Endothelial cell of umbilical vein (primary cell): ENCODE measurements at regions not wholly inside any gene's neighbourhood (a gene's known extent, or its start where the extent isn't known, plus 50 kb on each side); places are given as distances from the start of the nearest gene placed in this dataset.

Experiments used
- BruUV-seq: library from RNA; stranded (reverse); fragments of 400-500 nt; replicated peaks from 2 replicates; lab custom pipeline; 2021; lab: Mats Ljungman, UMichigan
- CTCF ChIA-PET: fragments of 300-600, 350-600 bp; sonication (Branson Sonifier 250); formaldehyde crosslinking; loops from one replicate; lab custom pipeline; 2021; ENCODE audit warnings: antibody characterized with exemption, inconsistent platforms; lab: Charles Lee
- POLR2A ChIA-PET: fragments of 300-600, 350-600 bp; sonication (Branson Sonifier 250); formaldehyde crosslinking; loops from one replicate; lab custom pipeline; 2021; ENCODE audit warnings: antibody characterized with exemption, inconsistent platforms; lab: Charles Lee
- DNase-seq: peaks from one replicate; pipeline ENCODE4 v3.0.0-alpha.2; 2011; ENCODE audit warnings: low read depth, low spot score
- FAIRE-seq: peaks from 2 replicates; lab custom pipeline; 2011; peaks lifted over from hg19 to GRCh38; lab: Jason Lieb, UNC
- H2AFZ ChIP-seq: 2 replicates; pipeline ENCODE4 v1.6.0; 2012; ENCODE audit warnings: low read depth, low read length, control low read depth, inconsistent platforms
- H3K27ac ChIP-seq: 2 replicates; pipeline ENCODE4 v1.5.1; 2011; ENCODE audit warnings: low read depth, mild to moderate bottlenecking, control low read depth, low read length, moderate library complexity; ENCODE audit not compliant: insufficient read depth
- H3K27me3 ChIP-seq, 2 experiments: 2 replicates each; pipeline versions ENCODE4 v1.6.0 to v1.6.1; 2011; ENCODE audit warnings: low read length in 2 of 2, mixed read lengths in 1 of 2; ENCODE audit not compliant: control insufficient read depth in 2 of 2, insufficient read depth in 2 of 2
- H3K36me3 ChIP-seq, 2 experiments: 2 replicates in 1 of 2; 3 replicates in 1 of 2; pipeline ENCODE4 v1.5.1; 2011; ENCODE audit warnings: low read length in 2 of 2, mild to moderate bottlenecking in 1 of 2, moderate library complexity in 1 of 2; ENCODE audit not compliant: control insufficient read depth in 2 of 2, insufficient read depth in 2 of 2; ENCODE audit errors: extremely low read depth in 1 of 2
- H3K4me1 ChIP-seq: 3 replicates; pipeline ENCODE4 v1.5.1; 2011; ENCODE audit warnings: mild to moderate bottlenecking, low read length; ENCODE audit not compliant: control insufficient read depth, insufficient read depth; ENCODE audit errors: extremely low read depth
- H3K4me2 ChIP-seq: 2 replicates; pipeline ENCODE4 v1.6.1; 2011; ENCODE audit warnings: low read length, control low read depth, mixed read lengths; ENCODE audit not compliant: insufficient read depth
- H3K4me3 ChIP-seq, 3 experiments: fragments of 200-600 bp in 1 of 3; sonication (generic), shearing (Covaris generic) in 1 of 3; replicated peaks in 1 of 3; 2 replicates each; pipeline ENCODE4 v1.5.1; 2011 to 2016; ENCODE audit warnings: control low read depth in 3 of 3, low read length in 3 of 3, mild to moderate bottlenecking in 2 of 3, inconsistent platforms in 1 of 3, low read depth in 1 of 3, moderate library complexity in 1 of 3; ENCODE audit not compliant: insufficient read depth in 1 of 3
- H3K79me2 ChIP-seq: 2 replicates; pipeline ENCODE4 v1.6.0; 2012; ENCODE audit warnings: low read length, inconsistent platforms; ENCODE audit not compliant: control insufficient read depth, insufficient read depth
- H3K9ac ChIP-seq: replicated peaks from 2 replicates; pipeline ENCODE3; 2011; ENCODE audit warnings: low read length, control low read depth; ENCODE audit not compliant: insufficient read depth; ENCODE audit errors: extremely low read depth
- H3K9me1 ChIP-seq: replicated peaks from 3 replicates; pipeline ENCODE4 v1.6.0; 2011; ENCODE audit warnings: mild to moderate bottlenecking, low read length; ENCODE audit not compliant: control insufficient read depth, insufficient read depth; ENCODE audit errors: extremely low read depth
- H3K9me3 ChIP-seq: replicated peaks from 2 replicates; pipeline ENCODE4 v1.5.1; 2012; ENCODE audit warnings: low read length, inconsistent platforms; ENCODE audit not compliant: control insufficient read depth, insufficient read depth
- H4K20me1 ChIP-seq: replicated peaks from 2 replicates; pipeline ENCODE3; 2011; ENCODE audit warnings: mild to moderate bottlenecking, low read length; ENCODE audit not compliant: control insufficient read depth, insufficient read depth; ENCODE audit errors: extremely low read depth
- EZH2 ChIP-seq: IDR thresholded peaks from 2 replicates; pipeline ENCODE4 v1.6.1; 2012; ENCODE audit warnings: borderline replicate concordance, low read depth, mild to moderate bottlenecking, moderate library complexity, low read length, inconsistent platforms; ENCODE audit not compliant: severe bottlenecking
- FOS ChIP-seq: IDR thresholded peaks from 2 replicates; pipeline ENCODE4 v1.6.1; 2011; ENCODE audit warnings: mild to moderate bottlenecking, low read length, moderate library complexity, borderline replicate concordance; ENCODE audit not compliant: insufficient read depth
- GATA2 ChIP-seq: IDR thresholded peaks from 2 replicates; pipeline ENCODE4 v1.7.0; 2011; ENCODE audit warnings: low read depth, mild to moderate bottlenecking, moderate library complexity, mixed read lengths, low read length; ENCODE audit not compliant: insufficient read length, insufficient read depth
- JUN ChIP-seq: IDR thresholded peaks from 2 replicates; pipeline ENCODE4 v1.6.1; 2011; ENCODE audit warnings: borderline replicate concordance, low read depth; ENCODE audit not compliant: insufficient read length, insufficient read depth
- MYC ChIP-seq: IDR thresholded peaks from one replicate; pipeline ENCODE4 v1.6.1; 2011; ENCODE audit warnings: mild to moderate bottlenecking, low read depth, low read length
- POLR2A ChIP-seq: IDR thresholded peaks from 2 replicates; pipeline ENCODE4 v1.6.1; 2012; ENCODE audit warnings: low read depth, mild to moderate bottlenecking, control low read depth, low read length
- POLR2AphosphoS5 ChIP-seq: IDR thresholded peaks from 2 replicates; pipeline ENCODE4 v1.6.1; 2012; ENCODE audit warnings: low read depth, mild to moderate bottlenecking, control low read depth, low read length, moderate library complexity; ENCODE audit not compliant: insufficient read depth
- dilution Hi-C: fragments of 300-500 bp; cut with MboI; formaldehyde crosslinking; loops from one replicate; pipeline ENCODE4 v1.15.0; 2019; ENCODE audit warnings: low sequenced_read_pairs; ENCODE audit not compliant: extremely low pct_ligation_motif_present
- intact Hi-C: fragments of 100-400 bp; cut with micrococcal nuclease; formaldehyde crosslinking; loops from one replicate; pipeline ENCODE4 v1.10.0; 2022
- TF ChIP-seq, protein P1 (sequence below), 2 donors: IDR thresholded peaks; 1 replicate in 1 of 2; 2 replicates in 1 of 2; pipeline ENCODE4 v1.5.1; 2011; ENCODE audit warnings: low read length in 2 of 2, mild to moderate bottlenecking in 2 of 2, moderate library complexity in 2 of 2, control low read depth in 1 of 2, inconsistent platforms in 1 of 2, low read depth in 1 of 2; ENCODE audit not compliant: insufficient read depth in 1 of 2; ENCODE audit errors: extremely low read depth in 1 of 2
- TF ChIP-seq, protein P2 (sequence below): IDR thresholded peaks from 2 replicates; pipeline ENCODE4 v1.6.1; 2011; ENCODE audit not compliant: insufficient read depth, insufficient read length

DNA sequence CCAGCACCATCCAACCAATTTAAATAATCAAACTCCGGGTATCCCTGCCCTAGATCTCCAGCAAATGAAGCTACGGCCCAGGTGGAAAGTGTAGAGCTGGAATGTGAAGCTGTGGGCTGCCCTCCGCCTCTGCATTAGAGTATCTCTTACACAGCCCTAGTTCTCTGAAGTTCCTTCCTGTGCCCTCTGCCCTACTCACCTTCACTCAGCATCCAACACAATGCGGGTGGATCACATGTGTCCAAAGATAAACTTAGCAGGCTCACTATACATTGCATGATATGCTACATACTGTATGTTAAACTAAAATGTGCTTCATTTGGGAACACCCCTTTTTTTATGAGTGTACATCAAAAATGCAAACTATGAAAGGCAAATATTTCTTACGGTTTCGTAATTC, 70.0 kb upstream of the RAD23B start:
- H4K20me1 ChIP-seq = no peaks in the 10 kb centered on the region
- no peaks in the 10 kb centered on the region for H3K36me3 ChIP-seq
- BruUV-seq = no TSS peak
- H3K27ac ChIP-seq = no peak overlapping the region
- TF ChIP-seq EZH2 = no peak
- TF ChIP-seq, protein P1, sequence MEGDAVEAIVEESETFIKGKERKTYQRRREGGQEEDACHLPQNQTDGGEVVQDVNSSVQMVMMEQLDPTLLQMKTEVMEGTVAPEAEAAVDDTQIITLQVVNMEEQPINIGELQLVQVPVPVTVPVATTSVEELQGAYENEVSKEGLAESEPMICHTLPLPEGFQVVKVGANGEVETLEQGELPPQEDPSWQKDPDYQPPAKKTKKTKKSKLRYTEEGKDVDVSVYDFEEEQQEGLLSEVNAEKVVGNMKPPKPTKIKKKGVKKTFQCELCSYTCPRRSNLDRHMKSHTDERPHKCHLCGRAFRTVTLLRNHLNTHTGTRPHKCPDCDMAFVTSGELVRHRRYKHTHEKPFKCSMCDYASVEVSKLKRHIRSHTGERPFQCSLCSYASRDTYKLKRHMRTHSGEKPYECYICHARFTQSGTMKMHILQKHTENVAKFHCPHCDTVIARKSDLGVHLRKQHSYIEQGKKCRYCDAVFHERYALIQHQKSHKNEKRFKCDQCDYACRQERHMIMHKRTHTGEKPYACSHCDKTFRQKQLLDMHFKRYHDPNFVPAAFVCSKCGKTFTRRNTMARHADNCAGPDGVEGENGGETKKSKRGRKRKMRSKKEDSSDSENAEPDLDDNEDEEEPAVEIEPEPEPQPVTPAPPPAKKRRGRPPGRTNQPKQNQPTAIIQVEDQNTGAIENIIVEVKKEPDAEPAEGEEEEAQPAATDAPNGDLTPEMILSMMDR (IDR thresholded peaks at IDR 0.05; ENCODE audit: extremely low read depth in 1 of 2, insufficient read depth in 1 of 2, low read depth in 1 of 2, low read length in 2 of 2) = no peak
- no peak for TF ChIP-seq FOS
- no peak for TF ChIP-seq MYC
- TF ChIP-seq POLR2A = no peak
- no peak for TF ChIP-seq GATA2
- TF ChIP-seq POLR2AphosphoS5 = no peak
- TF ChIP-seq, protein P2, sequence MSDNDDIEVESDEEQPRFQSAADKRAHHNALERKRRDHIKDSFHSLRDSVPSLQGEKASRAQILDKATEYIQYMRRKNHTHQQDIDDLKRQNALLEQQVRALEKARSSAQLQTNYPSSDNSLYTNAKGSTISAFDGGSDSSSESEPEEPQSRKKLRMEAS = no peak
- TF ChIP-seq JUN = no peak
- no peak for DNase-seq
- POLR2A ChIA-PET = no interaction called here
- no peaks in the 10 kb centered on the region for H3K27me3 ChIP-seq
- H3K79me2 ChIP-seq = no peaks in the 10 kb centered on the region
- H3K4me3 ChIP-seq = no peak overlapping the region
- H2AFZ ChIP-seq = no peak overlapping the region
- H3K4me1 ChIP-seq = no peaks in the 10 kb centered on the region
- CTCF ChIA-PET = no interaction called here
- dilution Hi-C loops (no loop called here), intact Hi-C loops (no loop called here)
- FAIRE-seq = no peak
- no peak overlapping the region for H3K4me2 ChIP-seq
- no peaks in the 10 kb centered on the region for H3K9me3 ChIP-seq
- H3K9me1 ChIP-seq = no peaks in the 10 kb centered on the region
- H3K9ac ChIP-seq = no peak overlapping the region
